ENCODE measurements at regions not wholly inside any gene's neighbourhood (a gene's known extent, or its start where the extent isn't known, plus 50 kb on each side); places are given as distances from the start of the nearest gene placed in this dataset.

- intact Hi-C loops (cut with DNase I) = no loop called here
- no peaks in the 10 kb centered on the region for H3K36me3 ChIP-seq
- H3K27ac ChIP-seq = no peak overlapping the region
- H3K4me1 ChIP-seq = no peaks in the 10 kb centered on the region
- TF ChIP-seq CTCF (IDR thresholded peaks at IDR 0.05) = no peak
- peak in 1 of 4 donors; percentile 0 for DNase-seq
- peaks cover 0 to 5% of the 10 kb centered on the region in 2 donors for H3K9me3 ChIP-seq
- ATAC-seq = no peak
- no peak overlapping the region for H3K4me3 ChIP-seq
- H3K27me3 ChIP-seq = no peaks in the 10 kb centered on the region
These were observed 857.0 kb upstream of the HTR2C start for GRCh38 chrX:113726898-113727297.

DNA sequence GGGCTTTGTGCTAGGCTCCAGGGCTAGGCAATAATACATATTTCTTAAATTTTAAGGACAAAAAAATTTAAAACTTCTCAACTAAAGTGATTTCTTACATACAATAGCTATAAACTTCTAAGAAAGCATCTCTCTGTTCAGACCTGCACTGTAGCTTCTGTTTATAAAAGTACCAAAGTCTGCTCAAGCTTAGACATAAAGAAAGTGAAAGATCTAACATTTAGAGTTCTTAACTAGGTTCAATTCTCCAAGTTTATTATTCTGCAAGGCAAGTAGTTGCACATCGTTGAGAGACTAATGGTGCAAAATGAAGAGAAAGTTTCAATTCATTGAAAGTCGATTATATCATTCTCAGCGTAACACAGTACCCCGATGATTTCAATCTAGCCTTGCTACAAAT, 857.4 kb upstream of the HTR2C start:
- ATAC-seq = no peak
- no peak overlapping the region for H3K4me3 ChIP-seq
- no peaks in the 10 kb centered on the region for H3K4me1 ChIP-seq
- TF ChIP-seq CTCF (IDR thresholded peaks at IDR 0.05) = no peak
- intact Hi-C loops (cut with DNase I) = no loop called here
- H3K9me3 ChIP-seq = peaks cover 0 to 5% of the 10 kb centered on the region in 2 donors
- H3K36me3 ChIP-seq = no peaks in the 10 kb centered on the region
- H3K27me3 ChIP-seq = no peaks in the 10 kb centered on the region
- no peak overlapping the region for H3K27ac ChIP-seq
- DNase-seq = no peak

DNA sequence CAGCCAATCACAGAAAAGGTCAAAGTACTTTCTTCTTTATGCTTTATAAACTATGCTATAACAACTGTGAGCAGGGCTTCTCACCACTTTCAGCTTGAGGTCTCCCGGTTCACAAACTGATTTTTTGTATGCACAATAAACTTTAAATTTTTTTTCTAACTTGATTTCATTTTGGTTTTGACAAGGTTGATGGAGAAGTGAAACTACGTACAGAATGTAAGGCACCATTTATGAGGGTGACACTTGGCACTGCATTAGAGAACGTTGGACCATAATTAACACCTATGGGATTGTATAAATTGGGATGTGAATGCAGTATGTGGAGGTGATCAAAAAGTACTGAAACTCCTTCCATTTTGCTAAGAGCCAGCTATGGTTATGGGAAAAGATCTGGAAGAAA, 857.9 kb upstream of the HTR2C start:
- ATAC-seq = no peak
- intact Hi-C loops (cut with DNase I) = no loop called here
- Histone ChIP-seq H3K4me1 (no peaks in the 10 kb centered on the region), H3K4me3 (no peak overlapping the region), H3K27me3 (no peaks in the 10 kb centered on the region), H3K27ac (no peak overlapping the region), H3K9me3 (peaks cover 0 to 3% of the 10 kb centered on the region in 2 donors), H3K36me3 (no peaks in the 10 kb centered on the region)
- no peak for DNase-seq
- no peak for TF ChIP-seq CTCF (IDR thresholded peaks at IDR 0.05)

- DNase-seq = no peak
- Histone ChIP-seq H3K27me3 (no peaks in the 10 kb centered on the region), H3K4me1 (no peaks in the 10 kb centered on the region), H3K27ac (no peak overlapping the region), H3K9me3 (no peaks in the 10 kb centered on the region), H3K4me3 (no peak overlapping the region), H3K36me3 (no peaks in the 10 kb centered on the region)
- intact Hi-C loops (cut with DNase I) = no loop called here
- no peak for ATAC-seq
- no peak for TF ChIP-seq CTCF (IDR thresholded peaks at IDR 0.05)
These were observed 859.3 kb upstream of the AMOT start for GRCh38 chrX:113699939-113700338.

- H3K27ac ChIP-seq = no peak overlapping the region
- H3K9me3 ChIP-seq = no peaks in the 10 kb centered on the region
- H3K4me1 ChIP-seq = no peaks in the 10 kb centered on the region
- DNase-seq (no peak), ATAC-seq (peak; percentile 68)
- no peaks in the 10 kb centered on the region for H3K36me3 ChIP-seq
- H3K4me3 ChIP-seq = no peak overlapping the region
- intact Hi-C loops (cut with DNase I) = no loop called here
- H3K27me3 ChIP-seq = peaks cover 0 to 14% of the 10 kb centered on the region in 2 donors
- TF ChIP-seq CTCF (IDR thresholded peaks at IDR 0.05) = no peak
These were observed 834.6 kb upstream of the AMOT start for GRCh38 chrX:113675278-113675677.

Measured in left lung (tissue), 4 donors.